PFSK-1 (cell line): ENCODE measurements at regions not wholly inside any gene's neighbourhood (a gene's known extent, or its start where the extent isn't known, plus 50 kb on each side); places are given as distances from the start of the nearest gene placed in this dataset.

Experiments used
- POLR2AphosphoS5 ChIP-seq: IDR thresholded peaks from 2 replicates; pipeline ENCODE4 v1.6.1; 2012; ENCODE audit warnings: low read depth, mild to moderate bottlenecking, control low read depth, low read length, moderate library complexity
- REST ChIP-seq, 2 experiments: IDR thresholded peaks; 2 replicates each; pipeline versions ENCODE4 v1.6.1 to v1.8.0; 2011 to 2012; ENCODE audit warnings: low read depth in 2 of 2, low read length in 2 of 2, control low read depth in 1 of 2, inconsistent platforms in 1 of 2, mild to moderate bottlenecking in 1 of 2, moderate library complexity in 1 of 2; ENCODE audit not compliant: insufficient read depth in 1 of 2
- SIN3A ChIP-seq: IDR thresholded peaks from 2 replicates; pipeline ENCODE4 v1.6.1; 2012; ENCODE audit warnings: mild to moderate bottlenecking, low read length, moderate library complexity, borderline replicate concordance; ENCODE audit not compliant: insufficient read depth

DNA sequence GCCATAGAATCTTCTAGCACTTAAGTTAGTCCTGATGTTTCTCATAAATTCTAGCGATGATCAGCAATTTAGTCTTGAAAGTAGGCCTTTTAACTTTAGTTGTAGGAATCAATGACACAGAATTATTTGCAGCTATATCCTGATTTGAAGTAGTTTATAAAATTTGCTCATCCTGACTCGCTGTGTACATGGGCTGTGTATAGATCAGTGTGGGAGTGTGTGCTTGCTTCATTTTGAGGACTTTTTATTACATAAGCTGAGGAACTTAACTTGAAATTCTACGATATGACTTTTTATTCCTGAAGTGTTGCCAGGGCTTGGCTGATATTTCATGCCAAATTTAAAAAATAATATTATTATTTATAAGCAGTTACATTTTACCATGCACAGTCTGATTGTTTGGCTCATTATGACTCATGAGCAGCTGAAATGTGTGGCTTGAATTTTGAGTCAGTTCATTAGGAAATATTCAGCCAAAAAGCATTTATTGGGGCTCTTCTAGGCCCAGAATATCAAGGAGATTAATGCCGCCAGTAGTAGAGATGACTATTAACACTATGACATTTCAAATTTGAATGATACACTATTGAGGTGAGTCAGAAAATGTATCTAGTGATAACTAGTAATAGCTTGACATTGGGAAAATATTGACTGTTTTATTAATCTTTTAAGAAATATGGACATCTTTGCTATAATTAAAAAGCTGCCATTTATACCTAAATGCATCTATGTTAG is 128.9 kb upstream of the LIMCH1 start:
- TF ChIP-seq POLR2AphosphoS5 (no peak), SIN3A (no peak), REST (IDR thresholded peaks at IDR 0.05; ENCODE audit: insufficient read depth in 1 of 2, low read depth in 2 of 2, low read length in 2 of 2) (no peak)
